ENCODE measurements at regions not wholly inside any gene's neighbourhood (a gene's known extent, or its start where the extent isn't known, plus 50 kb on each side); places are given as distances from the start of the nearest gene placed in this dataset.

DNA sequence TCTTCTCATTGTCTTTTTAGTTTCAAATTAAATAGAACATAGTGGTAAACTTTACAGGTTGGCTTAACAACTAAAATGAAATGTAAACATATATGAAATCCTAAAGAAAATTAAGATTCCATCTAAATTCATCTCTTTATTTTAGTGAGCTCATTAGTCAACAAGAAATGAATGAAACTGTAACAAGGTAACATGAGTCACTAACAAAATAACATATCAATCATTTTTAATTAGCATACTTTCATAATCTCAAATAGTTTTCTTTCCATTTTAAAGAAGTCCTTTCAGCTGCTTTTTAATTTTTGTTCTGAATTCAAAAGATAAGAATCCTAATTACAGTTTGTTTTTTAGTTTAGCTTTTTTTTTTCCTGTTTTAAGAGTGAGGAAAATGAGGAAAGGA, 688.6 kb upstream of the TENM4 start:
- TF ChIP-seq, protein P1, sequence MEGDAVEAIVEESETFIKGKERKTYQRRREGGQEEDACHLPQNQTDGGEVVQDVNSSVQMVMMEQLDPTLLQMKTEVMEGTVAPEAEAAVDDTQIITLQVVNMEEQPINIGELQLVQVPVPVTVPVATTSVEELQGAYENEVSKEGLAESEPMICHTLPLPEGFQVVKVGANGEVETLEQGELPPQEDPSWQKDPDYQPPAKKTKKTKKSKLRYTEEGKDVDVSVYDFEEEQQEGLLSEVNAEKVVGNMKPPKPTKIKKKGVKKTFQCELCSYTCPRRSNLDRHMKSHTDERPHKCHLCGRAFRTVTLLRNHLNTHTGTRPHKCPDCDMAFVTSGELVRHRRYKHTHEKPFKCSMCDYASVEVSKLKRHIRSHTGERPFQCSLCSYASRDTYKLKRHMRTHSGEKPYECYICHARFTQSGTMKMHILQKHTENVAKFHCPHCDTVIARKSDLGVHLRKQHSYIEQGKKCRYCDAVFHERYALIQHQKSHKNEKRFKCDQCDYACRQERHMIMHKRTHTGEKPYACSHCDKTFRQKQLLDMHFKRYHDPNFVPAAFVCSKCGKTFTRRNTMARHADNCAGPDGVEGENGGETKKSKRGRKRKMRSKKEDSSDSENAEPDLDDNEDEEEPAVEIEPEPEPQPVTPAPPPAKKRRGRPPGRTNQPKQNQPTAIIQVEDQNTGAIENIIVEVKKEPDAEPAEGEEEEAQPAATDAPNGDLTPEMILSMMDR (IDR thresholded peaks at IDR 0.05), result no peak
- no peak for TF ChIP-seq SIN3A (IDR thresholded peaks at IDR 0.05; ENCODE audit: borderline replicate concordance, insufficient read depth, low read depth, low read length)
- TF ChIP-seq POLR2AphosphoS5 (IDR thresholded peaks at IDR 0.05; ENCODE audit: low read depth, low read length), result no peak

Data from Panc1 (cell line).